ENCODE measurements at regions not wholly inside any gene's neighbourhood (a gene's known extent, or its start where the extent isn't known, plus 50 kb on each side); places are given as distances from the start of the nearest gene placed in this dataset.
"Not testable (repeated sequence)": the region's sequence is repeated elsewhere in the genome, so short reads cannot be mapped to it uniquely, and the experiment has no call there.

DNA sequence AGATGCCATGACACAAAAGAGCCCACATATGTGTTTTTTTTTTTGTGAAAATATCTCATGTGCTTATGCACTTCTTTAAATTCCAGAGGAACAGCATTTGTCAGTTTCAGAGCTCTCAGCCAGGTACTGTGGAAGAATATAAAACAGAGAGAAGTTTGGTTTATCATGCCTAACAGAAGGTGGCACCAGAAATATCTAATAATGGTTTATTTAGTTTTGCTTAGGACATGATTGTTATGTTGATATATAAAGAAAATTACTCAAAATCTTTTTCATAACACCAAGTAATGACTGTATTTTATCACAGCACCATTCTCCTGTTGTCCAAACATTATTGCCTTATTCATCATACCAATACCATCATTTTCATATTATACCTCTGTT lies 455.6 kb upstream of the ACTBL2 start:
- no peak for DNase-seq (ENCODE audit: low read depth)
- TF ChIP-seq, protein P1, sequence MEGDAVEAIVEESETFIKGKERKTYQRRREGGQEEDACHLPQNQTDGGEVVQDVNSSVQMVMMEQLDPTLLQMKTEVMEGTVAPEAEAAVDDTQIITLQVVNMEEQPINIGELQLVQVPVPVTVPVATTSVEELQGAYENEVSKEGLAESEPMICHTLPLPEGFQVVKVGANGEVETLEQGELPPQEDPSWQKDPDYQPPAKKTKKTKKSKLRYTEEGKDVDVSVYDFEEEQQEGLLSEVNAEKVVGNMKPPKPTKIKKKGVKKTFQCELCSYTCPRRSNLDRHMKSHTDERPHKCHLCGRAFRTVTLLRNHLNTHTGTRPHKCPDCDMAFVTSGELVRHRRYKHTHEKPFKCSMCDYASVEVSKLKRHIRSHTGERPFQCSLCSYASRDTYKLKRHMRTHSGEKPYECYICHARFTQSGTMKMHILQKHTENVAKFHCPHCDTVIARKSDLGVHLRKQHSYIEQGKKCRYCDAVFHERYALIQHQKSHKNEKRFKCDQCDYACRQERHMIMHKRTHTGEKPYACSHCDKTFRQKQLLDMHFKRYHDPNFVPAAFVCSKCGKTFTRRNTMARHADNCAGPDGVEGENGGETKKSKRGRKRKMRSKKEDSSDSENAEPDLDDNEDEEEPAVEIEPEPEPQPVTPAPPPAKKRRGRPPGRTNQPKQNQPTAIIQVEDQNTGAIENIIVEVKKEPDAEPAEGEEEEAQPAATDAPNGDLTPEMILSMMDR (IDR thresholded peaks at IDR 0.05; ENCODE audit: insufficient read depth, low read depth, low read length): no peak
- no peak overlapping the region for H3K4me3 ChIP-seq (ENCODE audit: low read depth, low read length)

DNA sequence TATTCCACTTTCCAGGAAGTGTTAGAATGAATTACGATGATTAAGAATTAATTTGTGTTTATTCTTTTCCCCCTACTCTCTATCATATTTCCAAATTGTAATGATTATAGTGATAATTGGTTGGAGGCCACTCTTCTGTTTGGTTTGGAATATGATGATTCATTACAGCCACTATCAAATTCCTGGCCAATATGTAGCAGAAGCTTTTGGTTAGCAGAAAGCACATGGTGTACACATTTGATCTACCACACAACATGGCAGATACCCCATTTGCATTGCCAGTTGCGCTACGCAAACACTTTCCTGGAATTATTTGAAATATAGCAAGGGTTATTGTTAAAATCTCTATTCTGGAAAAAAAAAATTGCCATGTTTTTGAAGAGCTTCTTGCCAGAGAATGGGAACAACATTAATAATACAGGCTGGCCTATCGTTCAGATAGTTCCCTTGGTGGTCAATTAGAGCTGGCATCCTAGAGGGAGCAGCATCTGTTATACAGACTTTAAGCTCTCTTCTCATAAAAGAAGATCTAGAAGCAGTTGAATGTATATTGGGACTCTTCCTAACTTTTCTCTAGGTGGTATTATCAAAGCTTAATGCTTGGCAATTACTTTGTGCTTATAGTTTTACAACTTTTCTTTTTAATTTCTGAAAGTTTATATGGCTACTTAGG lies 455.0 kb upstream of the ACTBL2 start:
- no peak for DNase-seq (ENCODE audit: low read depth)
- TF ChIP-seq, protein P1 (IDR thresholded peaks at IDR 0.05; ENCODE audit: insufficient read depth, low read depth, low read length): no peak
- H3K4me3 ChIP-seq (ENCODE audit: low read depth, low read length): no peak overlapping the region

DNA sequence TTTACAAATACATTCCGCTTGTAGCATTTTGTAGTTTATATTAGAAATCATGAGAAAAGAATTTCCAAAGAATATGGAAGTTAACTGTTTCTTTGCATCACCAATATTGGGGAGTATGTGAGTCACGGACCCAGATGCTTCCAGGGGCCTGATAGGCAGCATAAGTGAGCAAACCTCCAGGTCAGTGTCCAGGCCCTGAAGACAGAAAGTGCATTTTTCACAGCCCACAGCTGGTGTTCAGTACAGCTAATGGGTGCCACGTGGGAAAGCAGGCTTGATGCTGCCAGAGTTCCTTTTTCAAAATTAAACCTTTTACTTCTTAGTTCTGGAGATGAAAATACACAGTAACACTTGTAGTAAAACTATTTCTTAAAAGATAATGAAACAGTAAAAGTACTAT lies 454.4 kb upstream of the ACTBL2 start:
- H3K4me3 ChIP-seq (ENCODE audit: low read depth, low read length): no peak overlapping the region
- TF ChIP-seq, protein P1 (IDR thresholded peaks at IDR 0.05; ENCODE audit: insufficient read depth, low read depth, low read length): no peak
- DNase-seq (ENCODE audit: low read depth): peak; percentile 11

DNA sequence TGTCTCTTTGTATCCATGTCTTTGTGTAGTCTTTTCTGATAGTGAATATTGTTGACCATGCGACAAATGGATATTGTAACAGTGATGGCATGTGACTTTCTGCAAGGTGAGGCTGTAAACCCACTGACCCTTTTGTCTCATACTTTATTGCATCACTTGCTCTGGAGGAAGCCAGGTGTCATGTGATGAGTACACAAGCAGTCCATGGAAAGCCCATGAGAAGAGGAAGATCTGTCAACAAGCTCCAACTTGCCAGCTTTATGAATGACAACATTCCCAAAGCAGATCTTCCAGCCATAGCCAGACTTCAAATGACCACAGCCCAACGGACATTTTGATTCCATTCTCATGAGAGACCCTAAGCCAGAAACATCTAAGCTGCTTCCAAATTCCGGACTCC lies 450.1 kb upstream of the ACTBL2 start:
- TF ChIP-seq, protein P1 (IDR thresholded peaks at IDR 0.05; ENCODE audit: insufficient read depth, low read depth, low read length): no peak
- DNase-seq (ENCODE audit: low read depth): no peak
- no peak overlapping the region for H3K4me3 ChIP-seq (ENCODE audit: low read depth, low read length)

DNA sequence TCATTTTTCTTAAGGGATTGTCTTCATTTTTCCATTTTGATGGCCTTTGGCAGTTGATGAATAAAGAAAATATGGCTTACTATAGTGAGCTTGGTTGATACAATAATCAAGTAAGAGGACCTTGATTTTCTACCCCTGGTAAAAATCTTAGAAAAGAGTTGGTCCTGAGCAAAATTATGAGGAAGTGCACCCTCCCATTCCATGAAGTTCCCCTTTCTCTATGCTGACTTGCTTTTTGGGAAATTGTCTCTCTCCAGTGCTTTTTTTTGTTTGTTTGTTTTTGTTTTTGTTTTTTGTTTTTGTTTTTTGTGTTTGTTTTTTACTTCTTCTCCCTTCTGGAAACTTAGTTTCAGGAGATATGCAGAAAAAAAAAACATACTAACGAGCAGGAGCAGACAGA lies 449.2 kb upstream of the ACTBL2 start:
- TF ChIP-seq, protein P1 (IDR thresholded peaks at IDR 0.05; ENCODE audit: insufficient read depth, low read depth, low read length): no peak
- no peak for DNase-seq (ENCODE audit: low read depth)
- no peak overlapping the region for H3K4me3 ChIP-seq (ENCODE audit: low read depth, low read length)

DNA sequence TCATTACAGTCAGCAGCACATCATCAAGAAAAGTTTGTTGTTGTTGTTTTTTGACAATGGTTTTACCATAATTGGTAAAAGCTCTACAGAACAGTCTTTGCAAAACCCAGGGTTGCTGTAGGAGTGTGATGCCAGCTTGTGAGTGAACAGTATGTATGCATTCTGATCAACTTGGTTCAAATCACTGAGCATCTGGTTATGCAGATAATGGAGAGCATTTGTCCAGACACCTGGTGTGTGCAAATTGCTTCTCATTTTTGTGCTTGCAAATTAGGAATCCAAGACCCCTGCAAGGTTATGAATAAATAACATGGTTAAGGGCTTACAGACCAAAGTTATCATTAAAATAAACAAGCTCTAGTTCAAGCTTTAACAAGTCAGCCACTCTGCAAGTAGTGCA lies 448.7 kb upstream of the ACTBL2 start:
- no peak overlapping the region for H3K4me3 ChIP-seq (ENCODE audit: low read depth, low read length)
- TF ChIP-seq, protein P1 (IDR thresholded peaks at IDR 0.05; ENCODE audit: insufficient read depth, low read depth, low read length): no peak
- no peak for DNase-seq (ENCODE audit: low read depth)

DNA sequence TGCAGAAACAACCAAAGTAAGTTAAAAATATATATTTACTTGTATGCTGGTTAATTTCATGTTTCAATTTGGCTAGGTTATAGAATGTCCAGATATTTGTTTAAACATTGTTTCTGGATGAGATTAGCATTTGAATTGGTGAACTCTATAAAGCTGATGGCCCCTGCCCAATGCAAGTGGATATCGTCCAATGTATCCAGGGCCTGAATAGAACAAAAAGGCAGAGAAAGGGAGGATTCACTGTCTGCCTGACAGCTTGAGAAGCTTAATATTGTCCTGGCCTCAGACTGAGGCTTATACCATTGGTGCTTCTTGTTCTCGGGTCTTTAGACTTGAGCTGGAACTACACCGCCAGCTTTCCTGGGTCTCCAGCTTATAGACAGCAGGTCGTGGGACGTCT lies 446.7 kb upstream of the ACTBL2 start:
- no peak overlapping the region for H3K4me3 ChIP-seq (ENCODE audit: low read depth, low read length)
- no peak for DNase-seq (ENCODE audit: low read depth)
- TF ChIP-seq, protein P1 (IDR thresholded peaks at IDR 0.05; ENCODE audit: insufficient read depth, low read depth, low read length): no peak

DNA sequence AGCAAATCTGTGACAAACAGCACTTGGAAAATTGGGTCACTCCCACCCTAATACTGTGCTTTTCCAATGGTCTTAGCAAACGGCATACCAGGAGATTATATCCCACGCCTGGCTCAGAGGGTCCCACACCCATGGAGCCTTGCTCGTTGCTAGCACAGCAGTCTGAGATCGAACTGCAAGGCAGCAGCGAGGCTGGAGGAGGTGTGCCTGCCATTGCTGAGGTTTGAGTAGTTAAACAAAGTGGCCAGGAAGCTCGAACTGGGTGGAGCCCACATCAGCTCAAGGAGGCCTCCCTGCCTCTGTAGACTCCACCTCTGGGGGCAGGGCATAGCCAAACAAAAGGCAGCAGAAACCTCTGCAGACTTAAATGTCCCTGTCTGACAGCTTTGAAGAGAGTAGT lies 440.5 kb upstream of the ACTBL2 start:
- not testable (repeated sequence) for H3K4me3 ChIP-seq (ENCODE audit: low read depth, low read length)

More for the DNA sequence above, 440.5 kb upstream of the ACTBL2 start:
- not testable (repeated sequence) for DNase-seq (ENCODE audit: low read depth)
